CD4-positive, alpha-beta T cell treated with Interleukin-12 subunit alpha and Interleukin-12 subunit beta, for 1 hour (primary cell): ENCODE measurements at regions not wholly inside any gene's neighbourhood (a gene's known extent, or its start where the extent isn't known, plus 50 kb on each side); places are given as distances from the start of the nearest gene placed in this dataset.
"Not testable (repeated sequence)": the region's sequence is repeated elsewhere in the genome, so short reads cannot be mapped to it uniquely, and the experiment has no call there.

Experiments used
- DNase-seq: peaks from one replicate; pipeline ENCODE4 v3.0.0-alpha.2; 2020

GRCh38 chr3:144023543-144023942, 51.9 kb downstream of the DIPK2A start:
- DNase-seq: not testable (repeated sequence)

GRCh38 chr3:144028798-144029411, 57.3 kb downstream of the DIPK2A start:
- peak; percentile 4 for DNase-seq

- DNase-seq: no peak
These were observed 58.1 kb downstream of the DIPK2A start for GRCh38 chr3:144029769-144030168.

- no peak for DNase-seq
These were observed 60.3 kb downstream of the DIPK2A start for GRCh38 chr3:144031938-144032337.

- DNase-seq: no peak
These were observed 61.1 kb downstream of the DIPK2A start for GRCh38 chr3:144032531-144033239.

- DNase-seq: no peak
These were observed 61.6 kb downstream of the DIPK2A start for GRCh38 chr3:144033240-144033589.

- no peak for DNase-seq
These were observed 62.2 kb downstream of the DIPK2A start for GRCh38 chr3:144033863-144034262.

GRCh38 chr3:144034715-144035290, 63.2 kb downstream of the DIPK2A start:
- no peak for DNase-seq

GRCh38 chr3:144036498-144036897, 64.9 kb downstream of the DIPK2A start:
- no peak for DNase-seq

- no peak for DNase-seq
These were observed 68.0 kb downstream of the DIPK2A start for GRCh38 chr3:144039661-144040060.

GRCh38 chr3:144041960-144042556, 70.4 kb downstream of the DIPK2A start:
- DNase-seq: no peak

GRCh38 chr3:144045766-144046165, 74.1 kb downstream of the DIPK2A start:
- no peak for DNase-seq

- no peak for DNase-seq
These were observed 77.8 kb downstream of the DIPK2A start for GRCh38 chr3:144049374-144049773.

- no peak for DNase-seq
These were observed 79.6 kb downstream of the DIPK2A start for GRCh38 chr3:144051211-144051610.

GRCh38 chr3:144052275-144052674, 80.7 kb downstream of the DIPK2A start:
- DNase-seq: no peak

GRCh38 chr3:144053121-144053520, 81.5 kb downstream of the DIPK2A start:
- no peak for DNase-seq

GRCh38 chr3:144054766-144055165, 83.1 kb downstream of the DIPK2A start:
- no peak for DNase-seq

GRCh38 chr3:144055604-144056003, 84.0 kb downstream of the DIPK2A start:
- no peak for DNase-seq

GRCh38 chr3:144058713-144059112, 87.1 kb downstream of the DIPK2A start:
- DNase-seq: no peak

- no peak for DNase-seq
These were observed 87.9 kb downstream of the DIPK2A start for GRCh38 chr3:144059481-144059880.

- DNase-seq: no peak
These were observed 89.3 kb downstream of the DIPK2A start for GRCh38 chr3:144060881-144061280.

- DNase-seq: no peak
These were observed 91.7 kb downstream of the DIPK2A start for GRCh38 chr3:144063306-144063705.

GRCh38 chr3:144067059-144067458, 95.4 kb downstream of the DIPK2A start:
- no peak for DNase-seq

GRCh38 chr3:144073698-144074097, 102.1 kb downstream of the DIPK2A start:
- no peak for DNase-seq
